Osteocyte (in vitro differentiated cells): ENCODE measurements at regions not wholly inside any gene's neighbourhood (a gene's known extent, or its start where the extent isn't known, plus 50 kb on each side); places are given as distances from the start of the nearest gene placed in this dataset.
A peak's percentile ranks its signal among the peaks of the same experiment; 100 is the strongest.

Experiments
- DNase-seq: peaks from one replicate; pipeline ENCODE4 v3.0.0; 2021; ENCODE audit warnings: mixed read lengths; ENCODE audit not compliant: unreplicated experiment; ENCODE audit errors: extremely low spot score
- H3K27ac Mint-ChIP-seq: one replicate; pipeline ENCODE4 v1.8.0; 2021; ENCODE audit warnings: mild to moderate bottlenecking, mixed read lengths; ENCODE audit not compliant: unreplicated experiment
- H3K27me3 Mint-ChIP-seq: one replicate; pipeline ENCODE4 v1.8.0; 2021; ENCODE audit warnings: mixed read lengths; ENCODE audit not compliant: unreplicated experiment
- H3K36me3 Mint-ChIP-seq: one replicate; pipeline ENCODE4 v1.8.0; 2021; ENCODE audit warnings: mixed read lengths; ENCODE audit not compliant: unreplicated experiment
- H3K4me1 Mint-ChIP-seq: one replicate; pipeline ENCODE4 v1.8.0; 2021; ENCODE audit warnings: mixed read lengths; ENCODE audit not compliant: unreplicated experiment
- H3K4me3 Mint-ChIP-seq: one replicate; pipeline ENCODE4 v1.8.0; 2021; ENCODE audit warnings: mild to moderate bottlenecking, moderate library complexity, mixed read lengths; ENCODE audit not compliant: unreplicated experiment
- H3K9me3 Mint-ChIP-seq: one replicate; pipeline ENCODE4 v1.8.0; 2021; ENCODE audit warnings: mixed read lengths; ENCODE audit not compliant: unreplicated experiment
- TF ChIP-seq, protein P1 (sequence below): fragments of 200-600 bp; sonication (generic); IDR thresholded peaks from 2 replicates; pipeline ENCODE4 v1.5.0; 2021; ENCODE audit warnings: antibody characterized with exemption, mild to moderate bottlenecking, moderate library complexity

DNA sequence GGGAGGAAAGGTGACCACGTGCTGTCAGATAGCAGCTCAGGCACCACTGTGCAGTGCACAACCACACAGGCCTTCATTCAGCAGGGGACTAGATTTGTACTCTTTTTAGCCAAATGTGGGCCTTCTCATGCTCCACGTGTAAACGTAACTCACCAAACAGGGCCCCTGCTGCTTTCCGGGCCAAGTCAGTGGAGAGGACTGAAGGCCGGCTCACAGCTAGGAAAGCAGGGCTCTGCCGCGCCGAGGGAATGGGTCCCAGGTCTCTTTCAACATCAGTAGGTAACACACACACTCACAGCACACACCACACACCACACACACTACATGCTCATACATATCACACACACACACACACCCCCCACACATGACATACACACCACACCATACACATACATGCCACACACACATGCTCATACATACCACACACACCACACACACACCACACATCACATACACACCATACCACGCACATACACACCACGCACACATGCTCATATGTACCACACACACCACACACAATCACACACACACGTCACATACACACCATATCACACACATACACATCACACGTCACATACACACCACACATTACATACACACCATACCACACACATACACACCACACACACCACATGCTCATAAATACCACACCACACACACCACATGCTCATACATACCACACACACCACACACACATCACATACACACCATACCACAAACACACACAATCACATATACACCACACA is 124.0 kb upstream of the ERG start:
- no peaks in the 10 kb centered on the region for H3K27me3 Mint-ChIP-seq
- H3K4me1 Mint-ChIP-seq, result peaks cover 11% of the 10 kb centered on the region
- TF ChIP-seq, protein P1, sequence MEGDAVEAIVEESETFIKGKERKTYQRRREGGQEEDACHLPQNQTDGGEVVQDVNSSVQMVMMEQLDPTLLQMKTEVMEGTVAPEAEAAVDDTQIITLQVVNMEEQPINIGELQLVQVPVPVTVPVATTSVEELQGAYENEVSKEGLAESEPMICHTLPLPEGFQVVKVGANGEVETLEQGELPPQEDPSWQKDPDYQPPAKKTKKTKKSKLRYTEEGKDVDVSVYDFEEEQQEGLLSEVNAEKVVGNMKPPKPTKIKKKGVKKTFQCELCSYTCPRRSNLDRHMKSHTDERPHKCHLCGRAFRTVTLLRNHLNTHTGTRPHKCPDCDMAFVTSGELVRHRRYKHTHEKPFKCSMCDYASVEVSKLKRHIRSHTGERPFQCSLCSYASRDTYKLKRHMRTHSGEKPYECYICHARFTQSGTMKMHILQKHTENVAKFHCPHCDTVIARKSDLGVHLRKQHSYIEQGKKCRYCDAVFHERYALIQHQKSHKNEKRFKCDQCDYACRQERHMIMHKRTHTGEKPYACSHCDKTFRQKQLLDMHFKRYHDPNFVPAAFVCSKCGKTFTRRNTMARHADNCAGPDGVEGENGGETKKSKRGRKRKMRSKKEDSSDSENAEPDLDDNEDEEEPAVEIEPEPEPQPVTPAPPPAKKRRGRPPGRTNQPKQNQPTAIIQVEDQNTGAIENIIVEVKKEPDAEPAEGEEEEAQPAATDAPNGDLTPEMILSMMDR, result no peak
- no peak overlapping the region for H3K27ac Mint-ChIP-seq
- no peak overlapping the region for H3K4me3 Mint-ChIP-seq
- no peaks in the 10 kb centered on the region for H3K9me3 Mint-ChIP-seq
- no peaks in the 10 kb centered on the region for H3K36me3 Mint-ChIP-seq
- DNase-seq, result peak; percentile 51

DNA sequence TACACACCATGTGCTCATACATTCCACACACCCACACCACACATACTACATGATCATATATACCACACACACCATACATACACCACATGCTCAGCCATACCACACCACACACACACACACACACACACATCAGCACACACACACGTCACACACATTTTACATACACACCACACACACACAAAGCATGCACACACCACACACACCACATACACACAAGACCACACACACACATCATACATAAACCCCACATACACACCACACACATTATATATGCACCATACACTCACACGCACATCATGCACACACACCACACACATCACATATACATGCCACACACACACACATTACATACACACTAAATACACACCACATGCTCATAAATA is 124.5 kb upstream of the ERG start:
- H3K27me3 Mint-ChIP-seq, result no peaks in the 10 kb centered on the region
- TF ChIP-seq, protein P1, result no peak
- no peaks in the 10 kb centered on the region for H3K9me3 Mint-ChIP-seq
- H3K4me1 Mint-ChIP-seq, result peaks cover 7% of the 10 kb centered on the region
- no peak overlapping the region for H3K4me3 Mint-ChIP-seq
- no peak for DNase-seq
- no peak overlapping the region for H3K27ac Mint-ChIP-seq
- no peaks in the 10 kb centered on the region for H3K36me3 Mint-ChIP-seq

DNA sequence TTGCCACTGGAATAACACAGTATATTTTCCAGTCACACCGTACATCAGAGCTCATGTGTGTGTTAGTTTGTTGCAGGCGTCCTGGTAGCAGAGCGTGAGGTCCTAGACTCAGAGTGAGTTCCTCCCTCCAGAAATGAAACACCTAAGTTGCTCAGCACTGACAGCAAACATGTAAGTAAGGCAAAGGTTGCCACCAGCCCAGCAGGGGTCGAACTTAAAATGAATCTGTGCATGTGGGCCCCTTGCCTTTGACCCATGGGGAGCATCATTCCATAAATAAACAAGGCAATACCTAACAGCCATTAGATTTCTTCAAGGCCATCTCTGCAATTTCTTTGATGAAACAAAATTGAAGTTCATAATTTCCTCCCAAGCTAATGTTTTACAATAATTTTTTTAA is 125.3 kb upstream of the ERG start:
- Mint-ChIP-seq H3K27ac (no peak overlapping the region), H3K36me3 (no peaks in the 10 kb centered on the region), H3K27me3 (no peaks in the 10 kb centered on the region), H3K4me3 (no peak overlapping the region), H3K9me3 (no peaks in the 10 kb centered on the region), H3K4me1 (peaks cover 7% of the 10 kb centered on the region)
- no peak for DNase-seq
- TF ChIP-seq, protein P1, result no peak

DNA sequence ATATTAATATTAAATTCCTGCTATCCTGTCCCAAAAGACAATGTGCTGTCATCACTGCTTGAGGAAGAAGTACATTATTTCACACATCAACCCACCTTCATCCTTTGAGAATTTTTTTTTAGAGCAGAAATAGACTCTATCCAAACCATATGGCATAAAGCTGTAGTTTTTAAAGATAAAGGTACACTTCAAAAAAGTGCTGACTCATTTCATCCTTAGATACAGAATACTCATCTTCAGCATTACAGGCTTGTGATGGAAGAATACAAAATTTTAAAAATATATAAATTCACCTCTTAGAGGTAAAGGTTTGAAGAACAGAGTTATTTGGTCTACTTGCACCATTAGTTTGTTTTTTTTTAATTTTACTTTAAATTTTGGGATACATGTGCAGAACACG is 126.7 kb upstream of the ERG start:
- H3K27me3 Mint-ChIP-seq, result no peaks in the 10 kb centered on the region
- no peak overlapping the region for H3K27ac Mint-ChIP-seq
- no peak for DNase-seq
- H3K9me3 Mint-ChIP-seq, result peaks cover 5% of the 10 kb centered on the region
- TF ChIP-seq, protein P1, result no peak
- H3K36me3 Mint-ChIP-seq, result peaks cover 2% of the 10 kb centered on the region
- no peak overlapping the region for H3K4me3 Mint-ChIP-seq
- peaks cover 7% of the 10 kb centered on the region for H3K4me1 Mint-ChIP-seq

DNA sequence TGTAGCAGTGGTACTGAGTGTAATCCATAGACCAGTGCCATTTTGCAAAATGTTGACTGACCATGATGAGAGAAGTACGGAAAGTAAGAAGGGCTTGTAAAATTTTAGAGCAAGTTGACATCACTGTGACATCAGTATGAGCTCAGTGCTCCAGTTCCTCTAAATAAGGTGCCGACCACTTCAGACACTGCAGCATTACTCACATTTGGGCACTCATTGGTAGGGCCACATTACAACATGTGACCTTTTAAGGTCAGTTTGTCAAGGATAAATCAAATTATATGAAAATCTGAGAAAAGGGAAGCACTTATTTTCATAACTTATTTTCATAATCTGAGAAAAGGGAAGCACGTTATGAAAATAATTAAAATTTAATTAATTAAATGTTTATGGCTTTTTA is 128.0 kb upstream of the ERG start:
- Mint-ChIP-seq H3K9me3 (peaks cover 6% of the 10 kb centered on the region), H3K36me3 (peaks cover 2% of the 10 kb centered on the region), H3K4me1 (peaks cover 9% of the 10 kb centered on the region), H3K27me3 (no peaks in the 10 kb centered on the region), H3K27ac (no peak overlapping the region), H3K4me3 (no peak overlapping the region)
- no peak for DNase-seq
- TF ChIP-seq, protein P1, result no peak
